ENCODE measurements at regions not wholly inside any gene's neighbourhood (a gene's known extent, or its start where the extent isn't known, plus 50 kb on each side); places are given as distances from the start of the nearest gene placed in this dataset.

GRCh38 chr5:36826694-36827093 is 49.9 kb upstream of the NIPBL start:
- no peak overlapping the region for H3K27ac ChIP-seq (ENCODE audit: low read depth, low read length, severe bottlenecking)
- no peaks in the 10 kb centered on the region for H3K36me3 ChIP-seq (ENCODE audit: control insufficient read depth, insufficient read depth, low read length)
- whole genome bisulfite sequencing, 2 experiments (ENCODE audit: insufficient coverage in 2 of 2), result 68 to 84% methylated on average over 2 of the region's 2 CpGs
- no peak overlapping the region for H3K4me3 ChIP-seq (ENCODE audit: extremely low read depth, insufficient read depth, low read length, poor library complexity, severe bottlenecking)
- no peaks in the 10 kb centered on the region for H3K4me1 ChIP-seq (ENCODE audit: control insufficient read depth, insufficient read depth, low read length, poor library complexity, severe bottlenecking)
- no peaks in the 10 kb centered on the region for H3K9me3 ChIP-seq (ENCODE audit: control insufficient read depth, low read length)
